ENCODE measurements at regions not wholly inside any gene's neighbourhood (a gene's known extent, or its start where the extent isn't known, plus 50 kb on each side); places are given as distances from the start of the nearest gene placed in this dataset.
"Not testable (repeated sequence)": the region's sequence is repeated elsewhere in the genome, so short reads cannot be mapped to it uniquely, and the experiment has no call there.

DNA sequence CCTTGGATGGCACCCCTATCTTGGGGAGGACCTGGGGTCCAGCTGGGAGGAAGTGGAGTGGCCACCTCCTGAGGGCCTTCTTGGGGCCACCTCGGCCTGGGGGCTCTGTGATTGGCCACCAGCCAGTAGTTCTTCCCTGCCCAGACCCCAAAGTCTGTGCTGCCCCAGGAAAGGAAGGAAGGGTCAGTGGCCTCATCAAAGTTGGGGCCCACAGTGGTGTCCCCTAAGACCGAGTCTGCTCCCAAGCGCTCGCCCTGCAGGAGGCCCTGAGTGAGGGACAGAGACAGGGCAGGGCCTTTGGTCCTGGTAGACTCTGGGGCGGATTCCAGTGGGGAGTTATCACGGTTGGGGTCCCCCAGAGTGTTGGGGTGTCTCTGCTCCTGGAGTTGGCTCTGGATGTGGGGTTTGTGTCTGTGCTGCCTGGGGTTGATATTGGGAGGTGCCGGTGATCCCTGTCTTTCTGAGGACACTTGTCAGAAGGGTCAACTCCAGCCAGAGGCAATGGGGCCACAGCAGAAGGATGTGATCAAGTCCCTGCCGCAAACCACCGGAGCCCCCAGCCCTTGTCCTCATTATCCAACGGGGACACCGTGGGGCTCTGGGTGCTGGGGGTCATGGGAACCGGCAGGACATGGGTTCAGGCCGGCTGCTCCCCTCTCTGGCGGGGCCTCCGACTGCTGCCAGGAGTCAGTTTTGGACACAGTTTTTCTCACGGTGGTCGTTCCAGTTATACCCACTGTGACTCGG is 364.3 kb downstream of the TMEM121 start:
- no peaks in the 10 kb centered on the region for H3K36me3 ChIP-seq (ENCODE audit: control insufficient read depth, insufficient read depth, low read length, severe bottlenecking)
- H3K27me3 ChIP-seq (replicated peaks; ENCODE audit: control insufficient read depth, insufficient read depth, low read length) = no peaks in the 10 kb centered on the region
- no peak overlapping the region for H3K4me3 ChIP-seq (ENCODE audit: low read length)
- H3K4me1 ChIP-seq (ENCODE audit: control insufficient read depth, insufficient read depth, low read length) = no peaks in the 10 kb centered on the region
- no peaks in the 10 kb centered on the region for H3K9me3 ChIP-seq (ENCODE audit: control insufficient read depth, low read length)
- no peak for DNase-seq (ENCODE audit: low read depth)
- no peak overlapping the region for H3K9ac ChIP-seq (ENCODE audit: low read length)

DNA sequence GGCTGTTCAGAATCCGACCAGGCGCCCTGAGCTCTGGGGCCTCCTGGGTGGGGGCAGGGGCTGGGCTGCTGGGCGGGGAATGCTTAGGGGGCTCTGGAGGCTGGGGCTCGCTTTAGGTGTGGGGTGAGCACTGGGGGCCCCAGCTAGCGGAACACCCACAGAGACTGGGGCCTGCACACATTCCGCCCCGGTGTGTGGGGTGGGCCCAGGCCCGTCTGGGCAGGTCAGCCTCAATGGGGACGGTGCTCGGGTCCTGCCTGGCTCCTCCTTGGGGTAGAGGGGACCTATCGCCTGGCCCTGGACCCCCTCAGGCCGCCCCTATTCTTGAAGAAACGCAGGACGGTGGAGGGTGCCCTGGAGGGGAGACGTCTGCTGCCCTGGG is 364.8 kb downstream of the TMEM121 start:
- H3K9me3 ChIP-seq (ENCODE audit: control insufficient read depth, low read length) = no peaks in the 10 kb centered on the region
- no peak overlapping the region for H3K9ac ChIP-seq (ENCODE audit: low read length)
- no peaks in the 10 kb centered on the region for H3K4me1 ChIP-seq (ENCODE audit: control insufficient read depth, insufficient read depth, low read length)
- no peaks in the 10 kb centered on the region for H3K36me3 ChIP-seq (ENCODE audit: control insufficient read depth, insufficient read depth, low read length, severe bottlenecking)
- no peaks in the 10 kb centered on the region for H3K27me3 ChIP-seq (replicated peaks; ENCODE audit: control insufficient read depth, insufficient read depth, low read length)
- no peak overlapping the region for H3K4me3 ChIP-seq (ENCODE audit: low read length)
- no peak for DNase-seq (ENCODE audit: low read depth)

DNA sequence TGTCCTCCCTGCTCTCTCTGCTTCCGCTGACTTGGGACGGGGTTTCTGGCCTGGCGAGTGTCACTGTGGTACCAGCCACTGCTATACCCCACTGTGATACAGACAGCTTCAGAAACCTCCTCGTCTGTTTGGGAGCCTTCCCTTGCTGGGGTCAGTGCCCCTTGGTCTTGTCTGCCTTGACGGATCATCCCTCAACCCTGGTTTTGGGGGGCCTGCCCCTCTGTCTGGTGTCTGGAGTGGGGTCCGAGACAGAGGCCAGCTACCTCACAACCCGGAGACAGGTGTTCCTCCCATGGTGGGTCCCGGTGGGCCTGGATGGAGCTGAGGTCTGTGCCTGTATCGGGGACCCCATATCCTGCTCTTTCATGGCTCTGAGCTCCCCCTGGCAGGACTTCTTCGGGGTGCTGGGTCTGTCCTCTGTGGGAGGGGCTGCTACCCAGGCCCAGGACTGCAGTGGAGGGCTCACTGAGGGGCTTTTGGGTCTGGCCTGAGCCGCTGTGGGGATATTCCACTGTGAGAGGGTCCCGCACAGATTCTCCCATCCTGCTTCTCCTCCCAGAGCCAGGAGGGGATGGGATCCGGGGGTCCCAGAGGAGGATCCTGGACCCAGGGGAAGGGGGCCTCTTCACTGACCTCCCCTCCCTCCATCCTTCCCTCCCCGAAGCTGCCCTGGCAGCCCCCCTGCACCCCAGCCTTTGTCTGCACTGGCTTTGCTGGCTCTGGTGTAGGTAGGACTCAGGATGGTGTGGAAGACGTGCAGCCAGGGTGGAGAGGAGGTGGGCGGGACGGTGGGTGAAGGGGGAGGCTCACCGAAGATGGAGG is 365.5 kb downstream of the TMEM121 start:
- no peak for DNase-seq (ENCODE audit: low read depth)
- no peaks in the 10 kb centered on the region for H3K27me3 ChIP-seq (replicated peaks; ENCODE audit: control insufficient read depth, insufficient read depth, low read length)
- H3K36me3 ChIP-seq (ENCODE audit: control insufficient read depth, insufficient read depth, low read length, severe bottlenecking) = no peaks in the 10 kb centered on the region
- H3K9me3 ChIP-seq (ENCODE audit: control insufficient read depth, low read length) = no peaks in the 10 kb centered on the region
- H3K4me1 ChIP-seq (ENCODE audit: control insufficient read depth, insufficient read depth, low read length) = no peaks in the 10 kb centered on the region
- H3K9ac ChIP-seq (ENCODE audit: low read length) = no peak overlapping the region
- H3K4me3 ChIP-seq (ENCODE audit: low read length) = no peak overlapping the region

DNA sequence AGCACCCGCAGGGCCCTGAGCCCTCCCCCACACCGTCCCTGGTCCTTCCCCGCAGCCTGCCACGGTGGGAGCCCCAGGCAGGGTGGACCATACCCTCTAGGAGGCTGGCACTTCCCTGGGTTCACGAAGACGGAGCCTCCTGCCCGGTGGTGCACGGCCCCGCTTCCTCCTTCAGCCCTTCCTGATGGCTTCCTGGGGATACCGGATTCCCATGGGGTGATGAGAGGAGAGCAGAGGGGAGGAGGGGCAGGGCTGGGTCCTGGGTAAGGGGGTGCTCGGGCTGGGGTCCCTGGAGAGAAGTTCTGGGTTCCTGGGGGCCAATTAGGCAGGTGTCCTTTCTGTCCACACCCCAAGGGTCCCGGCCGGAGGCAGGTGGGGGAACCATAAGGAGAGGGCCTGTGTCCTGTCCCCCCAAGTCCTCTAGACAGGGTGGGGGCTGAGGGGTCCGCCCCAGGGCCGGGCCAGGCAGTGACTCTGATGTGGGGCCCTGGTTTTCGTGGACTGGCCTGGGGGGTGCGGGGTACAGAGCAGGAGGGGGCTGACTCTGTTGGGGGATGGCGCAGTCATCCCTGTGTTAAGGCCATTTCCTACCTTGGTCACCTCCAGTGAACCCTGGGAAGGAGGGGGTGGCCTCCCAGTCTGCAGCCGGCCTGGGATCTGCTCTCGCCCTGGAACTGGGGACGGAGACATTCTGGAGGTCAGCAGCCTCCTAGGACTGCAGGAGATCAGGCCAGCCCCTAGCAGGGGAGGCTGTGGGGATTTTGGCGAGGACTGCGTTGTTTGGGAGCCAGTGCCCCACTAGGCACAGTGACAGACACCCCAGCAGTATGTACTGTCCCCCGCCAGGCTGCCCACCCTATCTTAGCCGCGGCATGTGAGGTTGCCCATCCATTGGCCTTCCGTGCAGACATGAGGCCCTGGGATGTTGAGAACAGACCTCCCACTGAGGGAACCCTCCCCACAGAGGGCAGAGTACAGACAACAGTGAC is 366.4 kb downstream of the TMEM121 start:
- not testable (repeated sequence) for H3K27me3 ChIP-seq (replicated peaks; ENCODE audit: control insufficient read depth, insufficient read depth, low read length); H3K36me3 ChIP-seq (ENCODE audit: control insufficient read depth, insufficient read depth, low read length, severe bottlenecking); DNase-seq (ENCODE audit: low read depth); H3K9ac ChIP-seq (ENCODE audit: low read length); H3K4me3 ChIP-seq (ENCODE audit: low read length); H3K4me1 ChIP-seq (ENCODE audit: control insufficient read depth, insufficient read depth, low read length); H3K9me3 ChIP-seq (ENCODE audit: control insufficient read depth, low read length)

DNA sequence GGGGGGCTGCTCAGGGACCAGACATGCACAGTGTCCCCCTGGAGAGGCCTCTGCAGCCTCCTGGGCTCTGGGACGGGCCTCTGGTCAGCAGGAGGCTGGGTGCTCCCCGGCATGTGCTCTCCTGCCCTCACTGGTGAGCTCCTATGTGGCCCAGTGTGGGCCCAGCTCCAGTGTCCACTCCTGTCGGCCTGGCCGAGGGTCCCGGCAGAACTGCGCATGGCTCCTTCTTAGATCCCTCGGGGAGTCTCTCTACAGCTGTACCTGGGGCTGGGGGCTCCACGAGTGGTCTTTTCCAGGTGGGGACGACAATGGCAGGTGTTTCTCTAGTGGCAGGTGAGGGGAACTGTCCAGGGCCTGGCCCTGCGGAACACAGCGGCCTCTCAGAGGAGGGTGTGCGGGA is 367.3 kb downstream of the TMEM121 start:
- not testable (repeated sequence) for H3K9me3 ChIP-seq (ENCODE audit: control insufficient read depth, low read length); H3K4me3 ChIP-seq (ENCODE audit: low read length); H3K4me1 ChIP-seq (ENCODE audit: control insufficient read depth, insufficient read depth, low read length); DNase-seq (ENCODE audit: low read depth); H3K9ac ChIP-seq (ENCODE audit: low read length); H3K36me3 ChIP-seq (ENCODE audit: control insufficient read depth, insufficient read depth, low read length, severe bottlenecking); H3K27me3 ChIP-seq (replicated peaks; ENCODE audit: control insufficient read depth, insufficient read depth, low read length)

DNA sequence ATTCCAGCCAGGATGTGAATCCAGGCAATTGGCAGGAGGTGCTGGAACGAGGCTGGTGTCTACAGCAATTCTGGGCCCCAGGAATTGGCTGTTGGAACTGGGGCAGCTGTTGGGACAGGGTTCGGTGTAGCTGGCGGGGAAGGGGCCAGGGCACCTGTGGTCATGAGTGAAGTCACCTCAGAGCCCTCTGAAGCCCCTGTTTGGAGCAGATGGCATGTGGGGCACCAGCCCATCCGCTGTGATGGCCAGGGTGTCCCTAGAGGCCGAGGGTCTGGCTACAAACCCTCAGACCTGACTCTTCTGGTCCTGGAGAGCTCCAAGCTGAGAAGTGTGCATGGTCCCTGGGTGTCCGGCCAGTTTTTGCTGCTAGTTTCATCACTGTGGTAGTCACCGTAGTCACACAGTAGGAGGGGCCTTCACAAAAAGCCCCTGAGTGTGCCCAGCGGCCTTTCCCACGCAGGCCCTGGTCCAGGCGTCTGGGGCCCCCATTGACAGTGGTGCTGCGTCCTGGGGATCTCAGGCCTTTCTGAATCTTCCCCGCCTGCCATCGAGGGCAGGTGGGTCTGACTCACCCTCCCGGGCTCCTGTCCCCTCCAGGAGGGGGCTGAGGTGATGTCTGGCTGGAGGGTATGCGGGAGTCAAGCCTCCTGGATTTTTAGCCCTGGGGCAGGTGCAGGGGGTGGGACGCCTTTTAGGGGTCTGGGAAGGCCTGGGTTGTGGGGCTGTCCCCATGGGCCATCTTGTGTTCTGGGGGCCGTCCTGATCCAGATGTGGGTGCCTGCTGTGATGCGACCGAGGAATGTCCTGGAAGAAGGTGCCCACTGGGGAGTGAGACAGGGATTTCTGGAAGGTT is 368.0 kb downstream of the TMEM121 start:
- Histone ChIP-seq H3K4me3 (ENCODE audit: low read length) (no peak overlapping the region), H3K4me1 (ENCODE audit: control insufficient read depth, insufficient read depth, low read length) (no peaks in the 10 kb centered on the region), H3K9ac (ENCODE audit: low read length) (no peak overlapping the region), H3K9me3 (ENCODE audit: control insufficient read depth, low read length) (peaks cover 2% of the 10 kb centered on the region), H3K36me3 (ENCODE audit: control insufficient read depth, insufficient read depth, low read length, severe bottlenecking) (no peaks in the 10 kb centered on the region), H3K27me3 (replicated peaks; ENCODE audit: control insufficient read depth, insufficient read depth, low read length) (no peaks in the 10 kb centered on the region)
- no peak for DNase-seq (ENCODE audit: low read depth)

DNA sequence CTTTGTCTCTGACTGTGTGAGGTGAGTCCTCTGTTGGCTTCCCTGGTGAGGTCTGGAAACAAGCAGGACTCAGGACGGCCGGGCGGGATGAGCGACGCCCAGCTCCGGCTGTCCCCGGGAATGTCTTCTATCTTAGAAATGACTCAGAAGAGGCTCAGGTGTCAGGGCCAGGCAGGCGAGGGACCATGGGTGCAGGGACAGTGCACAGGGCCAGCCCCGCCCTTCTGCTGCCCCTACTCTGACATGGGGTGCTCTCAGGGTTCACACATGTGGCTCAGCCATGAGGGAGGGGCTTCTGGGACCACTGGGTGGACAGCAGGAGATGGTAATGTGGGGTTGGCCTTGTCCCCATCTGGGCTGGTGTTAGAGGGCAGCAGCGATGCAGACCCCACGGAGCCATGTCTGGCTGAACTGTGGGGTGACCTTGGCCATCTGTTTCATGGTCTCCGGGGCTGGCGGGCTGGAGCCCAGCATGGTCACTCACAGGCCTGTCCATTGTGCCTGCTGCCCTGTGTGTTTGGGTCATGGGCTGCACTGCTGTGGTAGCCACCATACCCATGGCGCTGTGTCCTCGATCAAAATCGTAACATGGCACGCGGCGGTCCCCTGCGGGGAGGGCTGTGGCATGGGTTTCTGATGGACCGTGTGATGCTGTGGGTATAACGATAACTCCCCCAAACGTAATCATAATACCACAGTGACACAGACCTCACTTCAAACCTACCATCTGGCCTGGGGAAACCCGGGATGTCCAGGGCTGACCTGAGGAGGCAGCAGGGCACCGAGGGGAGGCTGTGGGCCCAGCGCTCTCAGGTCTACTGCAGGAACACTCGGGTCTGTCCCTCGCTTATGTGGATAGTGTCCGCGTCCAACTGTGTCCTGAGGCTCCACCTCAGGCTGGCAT is 368.8 kb downstream of the TMEM121 start:
- no peak overlapping the region for H3K9ac ChIP-seq (ENCODE audit: low read length)
- no peaks in the 10 kb centered on the region for H3K4me1 ChIP-seq (ENCODE audit: control insufficient read depth, insufficient read depth, low read length)
- no peak for DNase-seq (ENCODE audit: low read depth)
- peaks cover 2% of the 10 kb centered on the region for H3K9me3 ChIP-seq (ENCODE audit: control insufficient read depth, low read length)
- no peaks in the 10 kb centered on the region for H3K36me3 ChIP-seq (ENCODE audit: control insufficient read depth, insufficient read depth, low read length, severe bottlenecking)
- H3K4me3 ChIP-seq (ENCODE audit: low read length) = no peak overlapping the region
- no peaks in the 10 kb centered on the region for H3K27me3 ChIP-seq (replicated peaks; ENCODE audit: control insufficient read depth, insufficient read depth, low read length)

DNA sequence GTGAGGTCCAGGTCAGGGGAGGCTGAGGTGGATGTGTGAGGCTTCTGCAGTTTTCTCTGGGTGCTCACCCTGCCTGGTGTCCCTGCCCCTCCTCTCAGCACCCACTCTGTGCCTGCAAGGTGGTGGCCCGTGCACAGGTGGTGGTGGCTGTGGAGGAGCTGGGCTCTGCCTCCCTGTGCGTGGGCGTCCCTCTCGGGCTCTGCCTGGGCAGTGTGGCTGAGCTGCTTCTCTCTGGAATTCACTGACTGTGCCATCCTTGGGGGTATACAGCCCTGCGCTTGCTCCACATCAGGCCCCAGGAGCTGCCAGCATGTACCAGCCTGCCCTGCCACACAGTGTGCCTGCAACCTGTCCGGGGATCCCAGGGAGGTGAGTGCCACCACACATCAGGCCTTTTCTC is 369.8 kb downstream of the TMEM121 start:
- not testable (repeated sequence) for H3K36me3 ChIP-seq (ENCODE audit: control insufficient read depth, insufficient read depth, low read length, severe bottlenecking); H3K27me3 ChIP-seq (replicated peaks; ENCODE audit: control insufficient read depth, insufficient read depth, low read length); DNase-seq (ENCODE audit: low read depth); H3K9me3 ChIP-seq (ENCODE audit: control insufficient read depth, low read length); H3K4me3 ChIP-seq (ENCODE audit: low read length); H3K9ac ChIP-seq (ENCODE audit: low read length); H3K4me1 ChIP-seq (ENCODE audit: control insufficient read depth, insufficient read depth, low read length)

DNA sequence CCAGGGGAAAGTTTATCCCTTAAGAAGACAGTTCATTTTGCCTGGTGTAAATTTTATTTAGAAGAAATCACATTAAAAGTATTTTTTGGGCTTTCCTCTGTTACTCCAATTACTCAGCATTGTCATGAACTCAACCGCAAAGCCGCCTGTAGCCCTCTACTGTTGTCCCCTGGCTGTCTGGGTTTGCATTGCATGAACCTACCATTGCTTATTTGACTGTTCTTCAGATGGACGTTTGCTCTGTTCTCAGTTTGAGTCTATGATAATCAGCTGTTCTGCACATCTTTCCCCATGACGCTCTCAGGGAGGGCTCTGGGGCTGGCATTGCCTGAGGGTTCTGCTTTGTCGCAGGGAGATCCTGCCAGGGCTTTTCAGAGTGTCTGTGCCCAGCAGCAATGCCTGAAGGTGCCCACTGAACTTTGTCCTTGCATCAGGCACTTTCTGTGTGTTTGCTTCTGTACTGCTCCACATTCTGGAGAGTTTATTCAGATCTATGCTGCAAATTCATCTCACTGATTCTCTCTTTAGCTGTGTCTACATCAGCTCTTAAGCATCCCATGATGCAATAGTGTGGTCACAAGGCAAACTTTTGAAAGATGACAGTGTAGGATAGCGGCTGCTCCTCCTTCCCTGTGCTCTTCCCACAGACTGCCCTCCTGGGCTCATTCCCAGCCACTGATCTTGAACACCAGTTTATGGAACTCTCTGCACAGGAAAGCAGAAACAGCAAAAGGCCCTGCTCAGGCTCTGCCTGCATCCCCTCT is 370.8 kb downstream of the TMEM121 start:
- not testable (repeated sequence) for H3K27me3 ChIP-seq (replicated peaks; ENCODE audit: control insufficient read depth, insufficient read depth, low read length); H3K4me3 ChIP-seq (ENCODE audit: low read length); H3K9me3 ChIP-seq (ENCODE audit: control insufficient read depth, low read length); H3K4me1 ChIP-seq (ENCODE audit: control insufficient read depth, insufficient read depth, low read length); DNase-seq (ENCODE audit: low read depth); H3K36me3 ChIP-seq (ENCODE audit: control insufficient read depth, insufficient read depth, low read length, severe bottlenecking); H3K9ac ChIP-seq (ENCODE audit: low read length)
